H1 (cell line): ENCODE measurements at regions not wholly inside any gene's neighbourhood (a gene's known extent, or its start where the extent isn't known, plus 50 kb on each side); places are given as distances from the start of the nearest gene placed in this dataset.

Experiments used
- CTCF ChIP-seq, 3 experiments: IDR thresholded peaks; 1 replicate in 2 of 3; 2 replicates in 1 of 3; pipeline versions ENCODE4 v1.5.1 to v1.6.1; 2011; ENCODE audit warnings: low read length in 3 of 3, mild to moderate bottlenecking in 3 of 3, inconsistent platforms in 2 of 3, low read depth in 1 of 3, moderate library complexity in 1 of 3; ENCODE audit not compliant: insufficient read depth in 1 of 3; ENCODE audit errors: control extremely low read depth in 1 of 3
- POLR2A ChIP-seq, 2 experiments: IDR thresholded peaks; 1 replicate in 1 of 2; 2 replicates in 1 of 2; pipeline ENCODE4 v1.6.1; 2011; ENCODE audit warnings: low read depth in 2 of 2, low read length in 2 of 2, mild to moderate bottlenecking in 2 of 2; ENCODE audit errors: control extremely low read depth in 1 of 2
- RFX5 ChIP-seq: IDR thresholded peaks from 2 replicates; pipeline ENCODE4 v1.6.1; 2011; ENCODE audit warnings: low read depth, low read length, improper control_type of control experiment, borderline replicate concordance
- TAF7 ChIP-seq: optimal IDR thresholded peaks from 2 replicates; pipeline ENCODE3; 2011; ENCODE audit warnings: low read depth, mild to moderate bottlenecking, inconsistent platforms, low read length, moderate library complexity, borderline replicate concordance
- ZNF274 ChIP-seq: IDR thresholded peaks from 2 replicates; pipeline ENCODE4 v1.7.0; 2012; ENCODE audit warnings: low read length, borderline replicate concordance; ENCODE audit errors: extremely low read depth

GRCh38 chr16:56111100-56111499, 80.2 kb upstream of the GNAO1 start (continued):
- TF ChIP-seq TAF7 (no peak), ZNF274 (no peak), POLR2A (IDR thresholded peaks at IDR 0.05; ENCODE audit: control extremely low read depth in 1 of 2, low read depth in 2 of 2, low read length in 2 of 2) (no peak), CTCF (IDR thresholded peaks at IDR 0.05; ENCODE audit: control extremely low read depth in 1 of 3, insufficient read depth in 1 of 3, low read depth in 1 of 3, low read length in 3 of 3) (no peak), RFX5 (no peak)
